SJSA1 (cell line): ENCODE measurements at regions not wholly inside any gene's neighbourhood (a gene's known extent, or its start where the extent isn't known, plus 50 kb on each side); places are given as distances from the start of the nearest gene placed in this dataset.

Experiments used
- DNase-seq, 2 experiments: peaks; one replicate each; pipeline ENCODE4 v3.0.0-alpha.2; 2015 to 2020; ENCODE audit warnings: low spot score in 2 of 2, low read depth in 1 of 2
- H3K27ac ChIP-seq: fragments of 250-450 bp; sonication (Bioruptor Pico); 2 replicates; pipeline ENCODE4 v1.5.1; 2020; ENCODE audit warnings: mild to moderate bottlenecking, moderate library complexity
- H3K27me3 ChIP-seq: fragments of 250-450 bp; sonication (Bioruptor Pico); replicated peaks from 2 replicates; pipeline ENCODE4 v1.5.1; 2020; ENCODE audit warnings: mild to moderate bottlenecking, moderate library complexity
- H3K36me3 ChIP-seq: fragments of 250-450 bp; sonication (Bioruptor Pico); 2 replicates; pipeline ENCODE4 v1.5.1; 2020; ENCODE audit warnings: mild to moderate bottlenecking
- H3K4me1 ChIP-seq: fragments of 250-450 bp; sonication (Bioruptor Pico); replicated peaks from 2 replicates; pipeline ENCODE4 v1.6.1; 2021; ENCODE audit warnings: mild to moderate bottlenecking
- H3K4me3 ChIP-seq: fragments of 250-450 bp; sonication (Bioruptor Pico); 2 replicates; pipeline ENCODE4 v1.5.1; 2020; ENCODE audit warnings: mild to moderate bottlenecking
- H3K9me3 ChIP-seq: fragments of 250-450 bp; sonication (Bioruptor Pico); replicated peaks from 2 replicates; pipeline ENCODE4 v1.5.1; 2020; ENCODE audit warnings: mild to moderate bottlenecking

DNA sequence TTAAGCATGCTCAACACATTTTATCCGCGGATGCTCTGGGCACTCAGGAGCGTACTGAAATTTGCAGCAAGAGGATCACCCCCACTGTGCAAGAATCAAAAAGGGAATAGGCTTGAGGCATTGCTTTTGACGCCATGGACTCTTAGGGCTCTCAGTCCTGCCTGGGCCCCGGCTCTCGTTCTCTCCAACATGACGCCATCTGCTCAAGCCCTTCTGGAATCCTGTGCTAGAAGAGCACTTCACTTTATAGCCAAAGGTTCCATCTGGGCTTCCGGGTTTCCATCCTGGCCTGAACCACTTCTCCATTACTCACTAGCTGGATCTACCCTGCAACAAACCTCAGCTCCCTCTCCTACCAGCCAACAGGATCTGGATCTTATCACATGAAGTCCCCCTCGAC is 105.3 kb downstream of the FOXF2 start:
- no peak overlapping the region for H3K27ac ChIP-seq
- H3K4me1 ChIP-seq: no peaks in the 10 kb centered on the region
- H3K4me3 ChIP-seq: no peak overlapping the region
- no peaks in the 10 kb centered on the region for H3K36me3 ChIP-seq
- no peak for DNase-seq
- no peaks in the 10 kb centered on the region for H3K27me3 ChIP-seq
- no peaks in the 10 kb centered on the region for H3K9me3 ChIP-seq

DNA sequence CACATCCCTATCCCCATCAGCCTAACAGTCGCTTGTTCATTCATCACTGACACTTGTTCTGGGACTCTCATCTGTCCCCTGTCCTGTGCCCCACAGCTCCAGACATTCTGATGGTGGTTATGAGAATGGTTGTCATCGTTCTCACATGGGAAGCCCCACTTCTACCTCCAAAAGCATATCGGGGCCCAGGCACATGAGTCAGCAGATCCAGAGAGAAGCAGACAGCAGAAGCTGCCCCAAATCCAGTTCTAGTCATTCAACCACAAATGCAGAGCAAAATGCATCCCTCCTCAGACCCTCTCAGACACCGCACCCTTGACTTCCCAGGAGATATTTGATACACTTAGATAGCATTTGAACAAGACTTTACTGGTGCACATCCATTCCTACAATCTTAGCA is 106.0 kb downstream of the FOXF2 start:
- Histone ChIP-seq H3K4me3 (no peak overlapping the region), H3K9me3 (no peaks in the 10 kb centered on the region), H3K4me1 (no peaks in the 10 kb centered on the region), H3K36me3 (no peaks in the 10 kb centered on the region), H3K27ac (no peak overlapping the region), H3K27me3 (no peaks in the 10 kb centered on the region)
- no peak for DNase-seq

GRCh38 chr6:1496092-1496491 is 106.7 kb downstream of the FOXF2 start:
- Histone ChIP-seq H3K4me3 (no peak overlapping the region), H3K9me3 (no peaks in the 10 kb centered on the region), H3K27me3 (no peaks in the 10 kb centered on the region), H3K4me1 (no peaks in the 10 kb centered on the region), H3K27ac (no peak overlapping the region), H3K36me3 (no peaks in the 10 kb centered on the region)
- DNase-seq: no peak

- Histone ChIP-seq H3K4me3 (no peak overlapping the region), H3K27ac (no peak overlapping the region), H3K9me3 (no peaks in the 10 kb centered on the region)
Observed at GRCh38 chr6:1496836-1497760, 107.7 kb downstream of the FOXF2 start.

GRCh38 chr6:1497761-1498105 is 108.4 kb downstream of the FOXF2 start:
- no peak overlapping the region for H3K4me3 ChIP-seq
- H3K4me1 ChIP-seq: no peaks in the 10 kb centered on the region
- DNase-seq: no peak
- H3K27me3 ChIP-seq: no peaks in the 10 kb centered on the region
- H3K27ac ChIP-seq: no peak overlapping the region
- H3K9me3 ChIP-seq: no peaks in the 10 kb centered on the region; the same call in 1 of the 2 replicates
- H3K36me3 ChIP-seq: no peaks in the 10 kb centered on the region

More at GRCh38 chr6:1496836-1497760, 107.7 kb downstream of the FOXF2 start:
- Histone ChIP-seq H3K27me3 (no peaks in the 10 kb centered on the region), H3K36me3 (no peaks in the 10 kb centered on the region), H3K4me1 (no peaks in the 10 kb centered on the region)
- no peak for DNase-seq

GRCh38 chr6:1498491-1499113 is 109.2 kb downstream of the FOXF2 start:
- DNase-seq: no peak
- Histone ChIP-seq H3K36me3 (no peaks in the 10 kb centered on the region), H3K4me1 (no peaks in the 10 kb centered on the region), H3K9me3 (no peaks in the 10 kb centered on the region; the same call in 1 of the 2 replicates), H3K27ac (no peak overlapping the region), H3K4me3 (no peak overlapping the region), H3K27me3 (no peaks in the 10 kb centered on the region)

DNA sequence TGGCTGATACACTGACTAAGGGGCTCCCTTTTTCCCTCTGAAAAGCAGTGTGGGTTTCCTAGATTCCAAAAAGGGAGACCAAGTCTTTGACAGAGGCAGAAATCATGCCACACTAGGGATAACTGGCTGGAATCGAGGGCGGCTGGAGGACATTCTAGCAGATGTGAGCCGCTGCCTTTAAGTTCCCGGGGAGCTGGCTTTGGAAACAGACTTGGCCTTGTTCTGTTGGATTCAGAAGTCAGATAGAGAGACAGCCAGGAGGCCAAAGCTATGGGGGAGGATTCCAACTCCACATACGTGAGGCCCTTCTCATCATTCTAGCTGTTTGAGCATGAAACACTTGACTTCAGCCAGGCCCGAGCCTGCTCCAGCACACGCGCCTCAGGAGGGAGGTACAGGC is 109.9 kb upstream of the FOXC1 start:
- no peak for DNase-seq
- Histone ChIP-seq H3K27ac (no peak overlapping the region), H3K9me3 (no peaks in the 10 kb centered on the region; the same call in 1 of the 2 replicates), H3K27me3 (no peaks in the 10 kb centered on the region), H3K4me1 (no peaks in the 10 kb centered on the region), H3K4me3 (no peak overlapping the region), H3K36me3 (no peaks in the 10 kb centered on the region)

DNA sequence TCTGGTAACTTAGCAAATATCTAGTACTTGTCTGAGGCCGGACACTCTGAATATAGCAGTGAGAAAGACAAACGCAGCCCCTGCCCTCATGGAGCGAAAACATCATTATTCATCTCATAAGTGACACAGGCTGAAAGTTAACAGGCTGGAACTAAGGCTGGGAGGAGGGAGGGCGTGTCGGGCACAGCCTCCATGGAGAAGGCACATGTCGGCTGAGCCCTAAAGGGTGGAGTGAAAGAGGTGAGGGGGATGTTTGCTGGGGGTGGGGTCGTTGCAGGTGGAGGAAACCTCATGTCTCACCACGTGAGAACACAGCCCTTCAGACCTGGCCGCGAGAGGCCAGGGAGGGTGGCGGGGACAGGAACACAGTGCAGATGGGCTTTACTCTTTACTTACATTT is 108.8 kb upstream of the FOXC1 start:
- Histone ChIP-seq H3K9me3 (no peaks in the 10 kb centered on the region; the same call in 1 of the 2 replicates), H3K27ac (no peak overlapping the region), H3K27me3 (no peaks in the 10 kb centered on the region), H3K4me3 (no peak overlapping the region), H3K36me3 (no peaks in the 10 kb centered on the region), H3K4me1 (no peaks in the 10 kb centered on the region)
- no peak for DNase-seq

GRCh38 chr6:1502041-1502440 is 107.7 kb upstream of the FOXC1 start:
- Histone ChIP-seq H3K9me3 (no peaks in the 10 kb centered on the region; the same call in 1 of the 2 replicates), H3K4me1 (no peaks in the 10 kb centered on the region), H3K27ac (no peak overlapping the region), H3K36me3 (no peaks in the 10 kb centered on the region), H3K4me3 (no peak overlapping the region), H3K27me3 (no peaks in the 10 kb centered on the region)
- no peak for DNase-seq

DNA sequence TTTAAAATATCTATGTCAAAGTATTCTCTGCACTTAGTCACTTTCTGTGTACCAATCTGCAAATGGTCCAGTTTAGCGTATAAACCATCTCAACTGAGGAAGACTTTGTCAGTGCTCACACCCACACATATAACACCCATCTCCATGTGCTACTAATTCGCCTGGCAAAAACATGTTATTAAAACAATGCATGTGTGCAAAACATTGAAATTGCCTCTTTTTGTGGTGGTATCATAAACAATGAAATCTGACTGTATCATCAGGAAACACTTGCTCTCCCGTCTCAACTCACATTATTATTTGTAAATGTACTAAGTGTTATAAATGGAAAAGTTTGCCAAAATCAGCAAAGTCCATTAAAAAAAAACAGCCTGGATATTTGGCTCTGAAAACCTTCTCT is 105.9 kb upstream of the FOXC1 start:
- H3K27me3 ChIP-seq: no peaks in the 10 kb centered on the region
- no peaks in the 10 kb centered on the region for H3K4me1 ChIP-seq

DNA sequence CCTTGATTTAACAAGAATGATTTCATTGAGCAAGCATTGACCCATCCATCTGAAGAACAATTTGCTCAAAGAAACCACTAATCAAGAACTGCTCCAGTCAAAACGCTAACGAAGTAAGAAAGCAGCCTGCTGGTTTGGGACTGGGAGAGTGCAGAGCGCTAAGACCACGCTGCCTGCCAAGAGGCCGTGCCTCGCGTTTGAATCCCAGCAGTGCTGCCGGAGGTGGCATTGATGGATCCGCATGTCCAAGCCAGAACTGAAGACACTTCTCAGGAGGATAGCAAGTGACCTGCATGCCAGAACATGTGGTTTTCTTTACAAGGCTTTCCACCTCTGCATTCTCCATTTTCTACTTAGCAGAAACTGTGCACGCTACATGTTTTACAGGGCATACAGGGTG is 105.2 kb upstream of the FOXC1 start:
- Histone ChIP-seq H3K4me3 (no peak overlapping the region), H3K27ac (no peak overlapping the region), H3K27me3 (no peaks in the 10 kb centered on the region), H3K4me1 (no peaks in the 10 kb centered on the region), H3K9me3 (no peaks in the 10 kb centered on the region; the same call in 1 of the 2 replicates), H3K36me3 (no peaks in the 10 kb centered on the region)
- DNase-seq: no peak

More for the DNA sequence above, 105.9 kb upstream of the FOXC1 start:
- no peak for DNase-seq
- H3K36me3 ChIP-seq: no peaks in the 10 kb centered on the region
- H3K27ac ChIP-seq: no peak overlapping the region
- H3K4me3 ChIP-seq: no peak overlapping the region
- H3K9me3 ChIP-seq: no peaks in the 10 kb centered on the region; the same call in 1 of the 2 replicates

- H3K36me3 ChIP-seq: no peaks in the 10 kb centered on the region
Observed at GRCh38 chr6:1507251-1507650, 102.5 kb upstream of the FOXC1 start.

GRCh38 chr6:1509241-1509640 is 100.5 kb upstream of the FOXC1 start:
- Histone ChIP-seq H3K36me3 (no peaks in the 10 kb centered on the region), H3K4me1 (no peaks in the 10 kb centered on the region), H3K27ac (no peak overlapping the region), H3K27me3 (no peaks in the 10 kb centered on the region), H3K9me3 (no peaks in the 10 kb centered on the region), H3K4me3 (no peak overlapping the region)
- DNase-seq: no peak

More at GRCh38 chr6:1507251-1507650, 102.5 kb upstream of the FOXC1 start:
- DNase-seq: no peak
- Histone ChIP-seq H3K4me1 (no peaks in the 10 kb centered on the region), H3K27me3 (no peaks in the 10 kb centered on the region), H3K27ac (no peak overlapping the region), H3K9me3 (no peaks in the 10 kb centered on the region; the same call in 1 of the 2 replicates), H3K4me3 (no peak overlapping the region)

- no peak overlapping the region for H3K4me3 ChIP-seq
- H3K9me3 ChIP-seq: no peaks in the 10 kb centered on the region
- H3K27ac ChIP-seq: no peak overlapping the region
- H3K4me1 ChIP-seq: no peaks in the 10 kb centered on the region
- H3K36me3 ChIP-seq: no peaks in the 10 kb centered on the region
- H3K27me3 ChIP-seq: no peaks in the 10 kb centered on the region
- no peak for DNase-seq
Observed at GRCh38 chr6:1510239-1510638, 99.5 kb upstream of the FOXC1 start.
